H1 (cell line): ENCODE measurements at regions not wholly inside any gene's neighbourhood (a gene's known extent, or its start where the extent isn't known, plus 50 kb on each side); places are given as distances from the start of the nearest gene placed in this dataset.

Experiments used
- CTCF ChIA-PET: fragments of 300-600 bp; sonication (Branson Sonifier 250); formaldehyde crosslinking; loops from one replicate; lab custom pipeline; 2021; ENCODE audit not compliant: partially characterized antibody; lab: Charles Lee
- POLR2A ChIA-PET: fragments of 300-600 bp; sonication (Branson Sonifier 250); formaldehyde crosslinking; loops from one replicate; lab custom pipeline; 2021; ENCODE audit warnings: inconsistent platforms; ENCODE audit not compliant: partially characterized antibody; lab: Charles Lee
- DNase-seq, 2 experiments: peaks; one replicate each; pipeline versions ENCODE4 v3.0.0 to v3.0.0-alpha.2; 2010 to 2022; ENCODE audit warnings: low spot score in 2 of 2, low read depth in 1 of 2, mixed read lengths in 1 of 2
- FAIRE-seq: peaks from 2 replicates; lab custom pipeline; 2011; peaks lifted over from hg19 to GRCh38; lab: Jason Lieb, UNC
- H2AFZ ChIP-seq: 2 replicates; pipeline ENCODE4 v1.8.1; 2012; ENCODE audit warnings: low read length, inconsistent platforms
- H2AK5ac ChIP-seq: 2 replicates; pipeline ENCODE4 v1.6.1; 2013; ENCODE audit warnings: low read depth, low read length
- H2BK120ac ChIP-seq: replicated peaks from 2 replicates; pipeline ENCODE3; 2013; ENCODE audit warnings: low read depth, low read length, inconsistent platforms
- H2BK12ac ChIP-seq: 2 replicates; pipeline ENCODE4 v1.6.1; 2013; ENCODE audit warnings: low read depth, low read length
- H2BK15ac ChIP-seq: 2 replicates; pipeline ENCODE4 v1.6.1; 2013; ENCODE audit warnings: low read length
- H2BK20ac ChIP-seq: 2 replicates; pipeline ENCODE4 v1.6.1; 2013; ENCODE audit warnings: low read length
- H2BK5ac ChIP-seq: 2 replicates; pipeline ENCODE4 v1.6.1; 2013; ENCODE audit warnings: low read depth, low read length
- H3K14ac ChIP-seq: 2 replicates; pipeline ENCODE4 v1.6.1; 2013; ENCODE audit warnings: inconsistent platforms; ENCODE audit not compliant: insufficient read length
- H3K18ac ChIP-seq: 2 replicates; pipeline ENCODE4 v1.6.1; 2013; ENCODE audit warnings: low read length; ENCODE audit errors: extremely low read depth
- H3K23ac ChIP-seq: 2 replicates; pipeline ENCODE4 v1.6.1; 2013; ENCODE audit warnings: inconsistent platforms; ENCODE audit not compliant: insufficient read length
- H3K23me2 ChIP-seq: 2 replicates; pipeline ENCODE4 v1.6.1; 2013; ENCODE audit warnings: low read depth, low read length
- H3K27ac ChIP-seq: 2 replicates; pipeline ENCODE4 v1.6.1; 2011; ENCODE audit warnings: low read depth, low read length, inconsistent platforms
- H3K27me3 ChIP-seq, 4 experiments: replicated peaks in 1 of 4; 1 replicate in 1 of 4; 2 replicates in 3 of 4; pipeline versions ENCODE4 v1.6.1 to v1.8.1; 2011 to 2013; ENCODE audit warnings: low read length in 3 of 4, mild to moderate bottlenecking in 3 of 4, inconsistent platforms in 2 of 4, mixed read lengths in 2 of 4, moderate library complexity in 1 of 4; ENCODE audit not compliant: control insufficient read depth in 3 of 4, insufficient read depth in 3 of 4; ENCODE audit errors: extremely low read depth in 1 of 4
- H3K36me3 ChIP-seq, 4 experiments: 2 replicates each; pipeline versions ENCODE4 v1.6.1 to v1.8.1; 2011 to 2013; ENCODE audit warnings: mild to moderate bottlenecking in 4 of 4, low read length in 3 of 4, moderate library complexity in 2 of 4, control low read depth in 1 of 4, inconsistent platforms in 1 of 4; ENCODE audit not compliant: insufficient read depth in 4 of 4, control insufficient read depth in 2 of 4
- H3K4ac ChIP-seq: replicated peaks from 2 replicates; pipeline ENCODE3; 2013; ENCODE audit warnings: low read length, low read depth, mixed read lengths, inconsistent platforms; ENCODE audit not compliant: insufficient read length
- H3K4me1 ChIP-seq, 4 experiments: replicated peaks in 1 of 4; 1 replicate in 1 of 4; 2 replicates in 3 of 4; pipeline versions ENCODE4 v1.6.1 to v1.8.1; 2011 to 2013; ENCODE audit warnings: low read length in 3 of 4, inconsistent platforms in 2 of 4, mixed read lengths in 1 of 4; ENCODE audit not compliant: insufficient read depth in 4 of 4, control insufficient read depth in 3 of 4
- H3K4me2 ChIP-seq, 2 experiments: 2 replicates each; pipeline versions ENCODE4 v1.6.1 to v1.8.1; 2011 to 2013; ENCODE audit warnings: low read depth in 2 of 2, low read length in 2 of 2, control low read depth in 1 of 2, inconsistent platforms in 1 of 2, mild to moderate bottlenecking in 1 of 2; ENCODE audit not compliant: insufficient read depth in 1 of 2
- H3K4me3 ChIP-seq, 4 experiments: fragments of 200-600, 300-600 bp in 1 of 4; sonication (generic), shearing (Covaris generic), sonication (Bioruptor Twin) in 1 of 4; 2 replicates each; pipeline versions ENCODE4 v1.5.1 to v1.8.1; 2011 to 2016; ENCODE audit warnings: low read length in 4 of 4, low read depth in 3 of 4, control low read depth in 2 of 4, inconsistent platforms in 2 of 4, mild to moderate bottlenecking in 2 of 4, mixed read lengths in 1 of 4, moderate library complexity in 1 of 4; ENCODE audit not compliant: insufficient read depth in 2 of 4; ENCODE audit errors: extremely low read depth in 1 of 4
- H3K56ac ChIP-seq: replicated peaks from 2 replicates; pipeline ENCODE3; 2013; ENCODE audit warnings: low read depth, mild to moderate bottlenecking, mixed read lengths, low read length, inconsistent platforms; ENCODE audit not compliant: insufficient read length
- H3K79me1 ChIP-seq: 2 replicates; pipeline ENCODE4 v1.6.1; 2013; ENCODE audit warnings: low read depth, low read length, control low read depth
- H3K79me2 ChIP-seq, 2 experiments: 2 replicates each; pipeline versions ENCODE4 v1.6.1 to v1.8.1; 2012 to 2013; ENCODE audit warnings: low read length in 2 of 2, mild to moderate bottlenecking in 2 of 2, inconsistent platforms in 1 of 2; ENCODE audit not compliant: insufficient read depth in 2 of 2, control insufficient read depth in 1 of 2
- H3K9ac ChIP-seq, 4 experiments: replicated peaks in 1 of 4; 1 replicate in 1 of 4; 2 replicates in 3 of 4; pipeline versions ENCODE4 v1.6.1 to v1.8.1; 2011 to 2013; ENCODE audit warnings: low read depth in 3 of 4, low read length in 3 of 4, control low read depth in 2 of 4, mild to moderate bottlenecking in 2 of 4, moderate library complexity in 2 of 4, inconsistent platforms in 1 of 4; ENCODE audit errors: extremely low read depth in 1 of 4
- H3K9me3 ChIP-seq, 2 experiments: 2 replicates each; pipeline versions ENCODE4 v1.6.1 to v1.8.1; 2012 to 2013; ENCODE audit warnings: mild to moderate bottlenecking in 2 of 2, moderate library complexity in 2 of 2, control low read depth in 1 of 2, inconsistent platforms in 1 of 2, low read depth in 1 of 2, low read length in 1 of 2, mixed read lengths in 1 of 2; ENCODE audit not compliant: insufficient read depth in 2 of 2
- H4K20me1 ChIP-seq, 2 experiments: replicated peaks in 1 of 2; 2 replicates each; pipeline versions ENCODE3 to v1.8.1; 2011 to 2013; ENCODE audit warnings: inconsistent platforms in 2 of 2, low read length in 2 of 2, mild to moderate bottlenecking in 1 of 2; ENCODE audit not compliant: insufficient read depth in 2 of 2, control insufficient read depth in 1 of 2
- H4K5ac ChIP-seq: 2 replicates; pipeline ENCODE4 v1.6.1; 2013; ENCODE audit warnings: low read length, low read depth, mixed read lengths, inconsistent platforms; ENCODE audit not compliant: insufficient read length
- H4K8ac ChIP-seq: 2 replicates; pipeline ENCODE4 v1.8.0; 2013; ENCODE audit warnings: mild to moderate bottlenecking, moderate library complexity, low read length, inconsistent platforms; ENCODE audit not compliant: insufficient read depth; ENCODE audit errors: extremely low read depth
- H4K91ac ChIP-seq: replicated peaks from 2 replicates; pipeline ENCODE3; 2013; ENCODE audit warnings: low read length, mixed read lengths, inconsistent platforms; ENCODE audit not compliant: insufficient read length
- BACH1 ChIP-seq: IDR thresholded peaks from 2 replicates; pipeline ENCODE4 v1.6.1; 2012; ENCODE audit warnings: low read length, improper control_type of control experiment
- WGBS, 2 experiments: shearing (Covaris generic) in 1 of 2; methylation state at CpG; one replicate each; pipeline versions ENCODE4 v1.1.6 to v1.1.7; 2013 to 2015; ENCODE audit warnings: low lambda C conversion rate in 2 of 2, mixed read lengths in 2 of 2, inconsistent platforms in 1 of 2, low coverage in 1 of 2, missing lambda C conversion rate in 1 of 2; ENCODE audit not compliant: insufficient replicate concordance in 2 of 2, insufficient coverage in 1 of 2, insufficient read length in 1 of 2; ENCODE audit errors: extremely low coverage in 1 of 2, missing lambda C conversion rate in 1 of 2; 5-methylcytosine and 5-hydroxymethylcytosine counted together

DNA sequence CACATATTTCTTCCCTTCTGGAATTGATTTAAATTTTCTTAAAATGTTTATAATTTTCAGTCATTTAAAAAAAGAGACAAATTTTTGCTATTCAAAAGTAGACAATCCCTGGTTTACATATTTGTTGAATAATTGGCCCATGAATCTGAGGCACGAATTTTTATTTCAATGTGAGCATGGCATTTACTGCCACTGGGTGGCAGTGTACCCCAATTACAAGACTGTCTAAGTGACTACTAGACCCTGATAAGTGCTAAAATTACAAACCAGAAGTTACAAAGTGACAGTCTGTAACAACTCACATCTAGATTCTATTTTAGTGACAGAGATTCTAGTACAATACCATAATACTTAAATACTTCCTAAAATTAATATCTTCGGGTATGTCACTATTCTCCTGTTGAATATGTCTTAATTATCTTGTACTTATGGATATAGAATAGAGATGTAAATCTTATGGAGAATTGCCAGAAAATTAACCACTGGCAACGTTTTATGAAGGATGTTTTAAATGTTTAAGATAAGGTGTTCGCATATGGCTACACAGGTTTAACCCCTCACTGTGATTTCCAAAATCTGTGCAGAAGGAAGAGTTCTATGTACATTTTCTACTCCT lies 235.8 kb downstream of the MAP2K4 start:
- H3K4me1 ChIP-seq, result no peaks in the 10 kb centered on the region
- no peak overlapping the region for H2BK120ac ChIP-seq
- peaks cover 0 to 2% of the 10 kb centered on the region in 2 experiments; a peak in 1 of 4 replicates for H3K9me3 ChIP-seq
- POLR2A ChIA-PET, result no interaction called here
- H3K27ac ChIP-seq, result no peak overlapping the region
- FAIRE-seq (peak; percentile 63), DNase-seq (no peak)
- WGBS, 2 experiments, result 44% methylated on average over 4 of the region's 4 CpGs; no CpG with 5 or more reads in 1 of the 2 experiments
- CTCF ChIA-PET, result interaction anchor here (0.8 to 4.3 kb wide), 23 partner anchors 9 to 746 kb away, joined by 3 to 33 read pairs (median 5); partner anchors contain the start of gene MYOCD
- no peak overlapping the region for H4K91ac ChIP-seq
- H3K4me2 ChIP-seq, result no peak overlapping the region
- no peak overlapping the region for H3K18ac ChIP-seq
- H4K8ac ChIP-seq, result no peak overlapping the region
- H2BK20ac ChIP-seq, result no peak overlapping the region
- H4K20me1 ChIP-seq, result no peaks in the 10 kb centered on the region
- no peak overlapping the region for H3K4ac ChIP-seq
- no peak overlapping the region for H3K9ac ChIP-seq
- H3K56ac ChIP-seq, result no peak overlapping the region
- no peak overlapping the region for H2BK5ac ChIP-seq
- H3K36me3 ChIP-seq, result no peaks in the 10 kb centered on the region
- H2AFZ ChIP-seq, result no peak overlapping the region
- H2AK5ac ChIP-seq, result no peak overlapping the region
- peaks cover 0 to 1% (median 0%) of the 10 kb centered on the region in 4 experiments; a peak in 1 of 7 replicates for H3K27me3 ChIP-seq
- H3K23ac ChIP-seq, result no peak overlapping the region
- H3K79me1 ChIP-seq, result no peaks in the 10 kb centered on the region
- no peaks in the 10 kb centered on the region for H3K79me2 ChIP-seq
- no peak overlapping the region for H4K5ac ChIP-seq
- H3K4me3 ChIP-seq, result no peak overlapping the region
- no peak overlapping the region for H2BK12ac ChIP-seq
- no peaks in the 10 kb centered on the region for H3K23me2 ChIP-seq
- no peak overlapping the region for H3K14ac ChIP-seq
- no peak overlapping the region for H2BK15ac ChIP-seq
- no peak for TF ChIP-seq BACH1
